Inflammatory macrophage treated with lipopolysaccharide for 4 hours (primary cell): ENCODE measurements at regions not wholly inside any gene's neighbourhood (a gene's known extent, or its start where the extent isn't known, plus 50 kb on each side); places are given as distances from the start of the nearest gene placed in this dataset.

Experiments used
- DNase-seq: peaks from one replicate; pipeline ENCODE4 v3.0.0-alpha.2; 2020

GRCh38 chr12:90181216-90181615 lies 472.6 kb upstream of the ATP2B1 start:
- no peak for DNase-seq

- no peak for DNase-seq
Observed at GRCh38 chr12:90174956-90175355, 466.3 kb upstream of the ATP2B1 start.

- peak; percentile 5 for DNase-seq
Observed at GRCh38 chr12:90174198-90174510, 465.5 kb upstream of the ATP2B1 start.

- no peak for DNase-seq
Observed at GRCh38 chr12:90173499-90174197, 465.0 kb upstream of the ATP2B1 start.

- no peak for DNase-seq
Observed at GRCh38 chr12:90172524-90172923, 463.9 kb upstream of the ATP2B1 start.

- DNase-seq: no peak
Observed at GRCh38 chr12:90170740-90171139, 462.1 kb upstream of the ATP2B1 start.

GRCh38 chr12:90167518-90168208 lies 459.0 kb upstream of the ATP2B1 start:
- DNase-seq: no peak

- DNase-seq: no peak
Observed at GRCh38 chr12:90166671-90167070, 458.0 kb upstream of the ATP2B1 start.

- DNase-seq: no peak
Observed at GRCh38 chr12:90166012-90166411, 457.4 kb upstream of the ATP2B1 start.

GRCh38 chr12:90163975-90164374 lies 455.3 kb upstream of the ATP2B1 start:
- peak; percentile 8 for DNase-seq

- DNase-seq: no peak
Observed at GRCh38 chr12:90153827-90154226, 445.2 kb upstream of the ATP2B1 start.

GRCh38 chr12:90152897-90153624 lies 444.4 kb upstream of the ATP2B1 start:
- no peak for DNase-seq

GRCh38 chr12:90151491-90152015 lies 442.9 kb upstream of the ATP2B1 start:
- DNase-seq: no peak

- DNase-seq: no peak
Observed at GRCh38 chr12:90149453-90149852, 440.8 kb upstream of the ATP2B1 start.

GRCh38 chr12:90129366-90130030 lies 420.9 kb upstream of the ATP2B1 start:
- no peak for DNase-seq

GRCh38 chr12:90128526-90128925 lies 419.9 kb upstream of the ATP2B1 start:
- DNase-seq: no peak

GRCh38 chr12:90126125-90126524 lies 417.5 kb upstream of the ATP2B1 start:
- no peak for DNase-seq

- no peak for DNase-seq
Observed at GRCh38 chr12:90124914-90125313, 416.3 kb upstream of the ATP2B1 start.

GRCh38 chr12:90124289-90124688 lies 415.7 kb upstream of the ATP2B1 start:
- peak; percentile 74 for DNase-seq

- no peak for DNase-seq
Observed at GRCh38 chr12:90122681-90123080, 414.0 kb upstream of the ATP2B1 start.

GRCh38 chr12:90120627-90121026 lies 412.0 kb upstream of the ATP2B1 start:
- DNase-seq: no peak

GRCh38 chr12:90112666-90113065 lies 404.0 kb upstream of the ATP2B1 start:
- no peak for DNase-seq
